WTC11 (cell line): ENCODE measurements at regions not wholly inside any gene's neighbourhood (a gene's known extent, or its start where the extent isn't known, plus 50 kb on each side); places are given as distances from the start of the nearest gene placed in this dataset.

ENCODE experiments used
- ATAC-seq: fragments of 200-7000 bp; cut with Tn5 transposase; 2 replicates; pipeline ENCODE4 v1.10.0; 2021; ENCODE audit warnings: mild to moderate bottlenecking, moderate library complexity
- CTCF ChIA-PET: fragments of 300-600 bp; sonication (Branson Sonifier 250); formaldehyde crosslinking; loops from one replicate; lab custom pipeline; 2021; ENCODE audit warnings: antibody characterized with exemption; lab: Charles Lee
- POLR2A ChIA-PET: fragments of 350-600 bp; sonication (Branson Sonifier 250); formaldehyde crosslinking; loops from one replicate; lab custom pipeline; 2021; ENCODE audit warnings: antibody characterized with exemption; lab: Charles Lee
- DNase-seq: peaks from one replicate; pipeline ENCODE4 v3.0.0; 2021; ENCODE audit warnings: low spot score
- H3K27ac Mint-ChIP-seq: 2 replicates; pipeline ENCODE4 v1.8.0; 2021; ENCODE audit warnings: mixed read lengths
- H3K27me3 Mint-ChIP-seq: 2 replicates; pipeline ENCODE4 v1.8.0; 2021; ENCODE audit warnings: low read depth, mild to moderate bottlenecking, moderate library complexity, mixed read lengths
- H3K36me3 Mint-ChIP-seq: 2 replicates; pipeline ENCODE4 v1.8.0; 2021; ENCODE audit warnings: mixed read lengths
- H3K4me1 Mint-ChIP-seq: 2 replicates; pipeline ENCODE4 v1.8.0; 2022; ENCODE audit warnings: mixed read lengths
- H3K4me3 Mint-ChIP-seq: 2 replicates; pipeline ENCODE4 v1.8.0; 2021; ENCODE audit warnings: mild to moderate bottlenecking, moderate library complexity, mixed read lengths
- H3K9me3 Mint-ChIP-seq: 2 replicates; pipeline ENCODE4 v1.8.0; 2021; ENCODE audit warnings: mixed read lengths
- ATF1 ChIP-seq: sonication (generic); formaldehyde crosslinking; IDR thresholded peaks from 2 replicates; pipeline ENCODE4 v1.8.1; 2023; ENCODE audit warnings: mild to moderate bottlenecking, moderate library complexity, missing genetic modification reagents
- GRHL2 ChIP-seq: fragments of 250-450 bp; sonication (Bioruptor Pico); IDR thresholded peaks from 2 replicates; pipeline ENCODE4 v1.8.0; 2022; ENCODE audit warnings: mild to moderate bottlenecking, moderate library complexity; ENCODE audit not compliant: insufficient replicate concordance, severe bottlenecking
- NR1H2 ChIP-seq: sonication (generic); formaldehyde crosslinking; IDR thresholded peaks from 2 replicates; pipeline ENCODE4 v1.9.0; 2021; ENCODE audit warnings: mild to moderate bottlenecking, moderate library complexity, missing genetic modification reagents
- SMAD3 ChIP-seq: sonication (generic); formaldehyde crosslinking; IDR thresholded peaks from 2 replicates; pipeline ENCODE4 v1.8.0; 2022; ENCODE audit warnings: missing genetic modification reagents, mild to moderate bottlenecking, borderline replicate concordance
- SP1 ChIP-seq: sonication (generic); formaldehyde crosslinking; conservative IDR thresholded peaks from 2 replicates; pipeline ENCODE4 v1.8.1; 2022; ENCODE audit warnings: missing genetic modification reagents
- TCF7 ChIP-seq: sonication (generic); formaldehyde crosslinking; IDR thresholded peaks from 2 replicates; pipeline ENCODE4 v1.8.0; 2022; ENCODE audit warnings: mild to moderate bottlenecking, low read depth, missing genetic modification reagents, moderate library complexity
- ZNF219 ChIP-seq: sonication (generic); formaldehyde crosslinking; IDR thresholded peaks from 2 replicates; pipeline ENCODE4 v1.8.0; 2023; ENCODE audit warnings: missing genetic modification reagents, mild to moderate bottlenecking, borderline replicate concordance
- ZNF317 ChIP-seq: sonication (generic); formaldehyde crosslinking; IDR thresholded peaks from 2 replicates; pipeline ENCODE4 v1.8.1; 2023; ENCODE audit warnings: low read depth, mild to moderate bottlenecking, moderate library complexity, missing genetic modification reagents, borderline replicate concordance
- TF ChIP-seq, protein P1 (sequence below): sonication (generic); formaldehyde crosslinking; IDR thresholded peaks from 2 replicates; pipeline ENCODE4 v1.8.0; 2023; ENCODE audit warnings: missing genetic modification reagents
- TF ChIP-seq, protein P2 (sequence below): fragments of 250-450 bp; sonication (Bioruptor Pico); IDR thresholded peaks from 2 replicates; pipeline ENCODE4 v1.9.0; 2021; ENCODE audit warnings: mild to moderate bottlenecking, borderline replicate concordance
- TF ChIP-seq, protein P3 (sequence below): sonication (generic); formaldehyde crosslinking; conservative IDR thresholded peaks from 2 replicates; pipeline ENCODE4 v1.8.1; 2023; ENCODE audit warnings: mild to moderate bottlenecking, low read depth, missing genetic modification reagents, moderate library complexity
- TF ChIP-seq, protein P4 (sequence below): sonication (generic); formaldehyde crosslinking; conservative IDR thresholded peaks from 2 replicates; pipeline ENCODE4 v1.8.1; 2022; ENCODE audit warnings: mild to moderate bottlenecking, missing genetic modification reagents
- TF ChIP-seq, protein P5 (sequence below): fragments of 250-450 bp; sonication (Bioruptor Pico); IDR thresholded peaks from 2 replicates; pipeline ENCODE4 v1.9.0; 2021; ENCODE audit warnings: moderate library complexity, mild to moderate bottlenecking, inconsistent platforms, borderline replicate concordance
- TF ChIP-seq, protein P6 (sequence below): fragments of 250-450 bp; sonication (Bioruptor Pico); conservative IDR thresholded peaks from 2 replicates; pipeline ENCODE4 v1.9.0; 2021; ENCODE audit warnings: mild to moderate bottlenecking
- TF ChIP-seq, protein P7 (sequence below): sonication (generic); formaldehyde crosslinking; IDR thresholded peaks from 2 replicates; pipeline ENCODE4 v1.8.1; 2022; ENCODE audit warnings: missing genetic modification reagents, borderline replicate concordance
- TF ChIP-seq, protein P8 (sequence below): sonication (generic); formaldehyde crosslinking; IDR thresholded peaks from 2 replicates; pipeline ENCODE4 v1.8.1; 2023; ENCODE audit warnings: mild to moderate bottlenecking, moderate library complexity, missing genetic modification reagents

DNA sequence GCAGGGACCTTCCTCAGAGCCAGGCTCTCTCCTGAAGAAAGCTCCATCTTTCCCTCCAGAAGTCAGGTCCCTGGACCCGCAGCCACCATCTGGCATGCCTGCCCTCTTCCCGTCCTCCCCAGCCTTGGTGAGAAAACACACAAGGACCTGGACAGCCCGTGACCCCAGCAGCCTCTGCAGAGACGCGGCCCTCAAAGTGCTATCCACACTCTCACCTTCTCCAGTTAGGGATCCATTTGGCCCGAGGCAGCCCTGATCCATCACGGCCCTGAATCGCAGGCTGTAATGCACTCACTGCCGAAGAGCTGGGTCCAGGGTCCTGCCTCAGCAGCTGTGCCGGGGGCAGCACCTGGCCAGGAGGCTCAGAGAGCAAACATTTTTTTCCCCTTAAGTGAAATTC lies 185.1 kb downstream of the OLFM1 start:
- POLR2A ChIA-PET = no interaction called here
- CTCF ChIA-PET = interaction anchor here (1.4 to 1.8 kb wide), 2 partner anchors 8 to 54 kb away, joined by 3 to 7 read pairs; no protein-coding TSS in a partner anchor
- TF ChIP-seq, protein P1, sequence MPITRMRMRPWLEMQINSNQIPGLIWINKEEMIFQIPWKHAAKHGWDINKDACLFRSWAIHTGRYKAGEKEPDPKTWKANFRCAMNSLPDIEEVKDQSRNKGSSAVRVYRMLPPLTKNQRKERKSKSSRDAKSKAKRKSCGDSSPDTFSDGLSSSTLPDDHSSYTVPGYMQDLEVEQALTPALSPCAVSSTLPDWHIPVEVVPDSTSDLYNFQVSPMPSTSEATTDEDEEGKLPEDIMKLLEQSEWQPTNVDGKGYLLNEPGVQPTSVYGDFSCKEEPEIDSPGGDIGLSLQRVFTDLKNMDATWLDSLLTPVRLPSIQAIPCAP (CRISPR knock-in tag) = no peak
- TF ChIP-seq NR1H2 (CRISPR knock-in tag) (no peak), TCF7 (CRISPR knock-in tag) (no peak), ZNF219 (CRISPR knock-in tag) (no peak), ZNF317 (CRISPR knock-in tag) (no peak), ATF1 (no peak), SP1 (CRISPR knock-in tag) (no peak), GRHL2 (CRISPR knock-in tag) (no peak), SMAD3 (CRISPR knock-in tag) (no peak)
- TF ChIP-seq, protein P2, sequence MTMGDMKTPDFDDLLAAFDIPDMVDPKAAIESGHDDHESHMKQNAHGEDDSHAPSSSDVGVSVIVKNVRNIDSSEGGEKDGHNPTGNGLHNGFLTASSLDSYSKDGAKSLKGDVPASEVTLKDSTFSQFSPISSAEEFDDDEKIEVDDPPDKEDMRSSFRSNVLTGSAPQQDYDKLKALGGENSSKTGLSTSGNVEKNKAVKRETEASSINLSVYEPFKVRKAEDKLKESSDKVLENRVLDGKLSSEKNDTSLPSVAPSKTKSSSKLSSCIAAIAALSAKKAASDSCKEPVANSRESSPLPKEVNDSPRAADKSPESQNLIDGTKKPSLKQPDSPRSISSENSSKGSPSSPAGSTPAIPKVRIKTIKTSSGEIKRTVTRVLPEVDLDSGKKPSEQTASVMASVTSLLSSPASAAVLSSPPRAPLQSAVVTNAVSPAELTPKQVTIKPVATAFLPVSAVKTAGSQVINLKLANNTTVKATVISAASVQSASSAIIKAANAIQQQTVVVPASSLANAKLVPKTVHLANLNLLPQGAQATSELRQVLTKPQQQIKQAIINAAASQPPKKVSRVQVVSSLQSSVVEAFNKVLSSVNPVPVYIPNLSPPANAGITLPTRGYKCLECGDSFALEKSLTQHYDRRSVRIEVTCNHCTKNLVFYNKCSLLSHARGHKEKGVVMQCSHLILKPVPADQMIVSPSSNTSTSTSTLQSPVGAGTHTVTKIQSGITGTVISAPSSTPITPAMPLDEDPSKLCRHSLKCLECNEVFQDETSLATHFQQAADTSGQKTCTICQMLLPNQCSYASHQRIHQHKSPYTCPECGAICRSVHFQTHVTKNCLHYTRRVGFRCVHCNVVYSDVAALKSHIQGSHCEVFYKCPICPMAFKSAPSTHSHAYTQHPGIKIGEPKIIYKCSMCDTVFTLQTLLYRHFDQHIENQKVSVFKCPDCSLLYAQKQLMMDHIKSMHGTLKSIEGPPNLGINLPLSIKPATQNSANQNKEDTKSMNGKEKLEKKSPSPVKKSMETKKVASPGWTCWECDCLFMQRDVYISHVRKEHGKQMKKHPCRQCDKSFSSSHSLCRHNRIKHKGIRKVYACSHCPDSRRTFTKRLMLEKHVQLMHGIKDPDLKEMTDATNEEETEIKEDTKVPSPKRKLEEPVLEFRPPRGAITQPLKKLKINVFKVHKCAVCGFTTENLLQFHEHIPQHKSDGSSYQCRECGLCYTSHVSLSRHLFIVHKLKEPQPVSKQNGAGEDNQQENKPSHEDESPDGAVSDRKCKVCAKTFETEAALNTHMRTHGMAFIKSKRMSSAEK (CRISPR knock-in tag) = no peak
- TF ChIP-seq, protein P3, sequence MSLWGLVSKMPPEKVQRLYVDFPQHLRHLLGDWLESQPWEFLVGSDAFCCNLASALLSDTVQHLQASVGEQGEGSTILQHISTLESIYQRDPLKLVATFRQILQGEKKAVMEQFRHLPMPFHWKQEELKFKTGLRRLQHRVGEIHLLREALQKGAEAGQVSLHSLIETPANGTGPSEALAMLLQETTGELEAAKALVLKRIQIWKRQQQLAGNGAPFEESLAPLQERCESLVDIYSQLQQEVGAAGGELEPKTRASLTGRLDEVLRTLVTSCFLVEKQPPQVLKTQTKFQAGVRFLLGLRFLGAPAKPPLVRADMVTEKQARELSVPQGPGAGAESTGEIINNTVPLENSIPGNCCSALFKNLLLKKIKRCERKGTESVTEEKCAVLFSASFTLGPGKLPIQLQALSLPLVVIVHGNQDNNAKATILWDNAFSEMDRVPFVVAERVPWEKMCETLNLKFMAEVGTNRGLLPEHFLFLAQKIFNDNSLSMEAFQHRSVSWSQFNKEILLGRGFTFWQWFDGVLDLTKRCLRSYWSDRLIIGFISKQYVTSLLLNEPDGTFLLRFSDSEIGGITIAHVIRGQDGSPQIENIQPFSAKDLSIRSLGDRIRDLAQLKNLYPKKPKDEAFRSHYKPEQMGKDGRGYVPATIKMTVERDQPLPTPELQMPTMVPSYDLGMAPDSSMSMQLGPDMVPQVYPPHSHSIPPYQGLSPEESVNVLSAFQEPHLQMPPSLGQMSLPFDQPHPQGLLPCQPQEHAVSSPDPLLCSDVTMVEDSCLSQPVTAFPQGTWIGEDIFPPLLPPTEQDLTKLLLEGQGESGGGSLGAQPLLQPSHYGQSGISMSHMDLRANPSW (CRISPR knock-in tag) = no peak
- TF ChIP-seq, protein P4, sequence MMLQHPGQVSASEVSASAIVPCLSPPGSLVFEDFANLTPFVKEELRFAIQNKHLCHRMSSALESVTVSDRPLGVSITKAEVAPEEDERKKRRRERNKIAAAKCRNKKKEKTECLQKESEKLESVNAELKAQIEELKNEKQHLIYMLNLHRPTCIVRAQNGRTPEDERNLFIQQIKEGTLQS (CRISPR knock-in tag) = no peak
- TF ChIP-seq, protein P5, sequence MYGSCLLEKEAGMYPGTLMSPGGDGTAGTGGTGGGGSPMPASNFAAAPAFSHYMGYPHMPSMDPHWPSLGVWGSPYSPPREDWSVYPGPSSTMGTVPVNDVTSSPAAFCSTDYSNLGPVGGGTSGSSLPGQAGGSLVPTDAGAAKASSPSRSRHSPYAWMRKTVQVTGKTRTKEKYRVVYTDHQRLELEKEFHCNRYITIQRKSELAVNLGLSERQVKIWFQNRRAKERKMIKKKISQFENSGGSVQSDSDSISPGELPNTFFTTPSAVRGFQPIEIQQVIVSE (CRISPR knock-in tag) = no peak
- TF ChIP-seq, protein P6, sequence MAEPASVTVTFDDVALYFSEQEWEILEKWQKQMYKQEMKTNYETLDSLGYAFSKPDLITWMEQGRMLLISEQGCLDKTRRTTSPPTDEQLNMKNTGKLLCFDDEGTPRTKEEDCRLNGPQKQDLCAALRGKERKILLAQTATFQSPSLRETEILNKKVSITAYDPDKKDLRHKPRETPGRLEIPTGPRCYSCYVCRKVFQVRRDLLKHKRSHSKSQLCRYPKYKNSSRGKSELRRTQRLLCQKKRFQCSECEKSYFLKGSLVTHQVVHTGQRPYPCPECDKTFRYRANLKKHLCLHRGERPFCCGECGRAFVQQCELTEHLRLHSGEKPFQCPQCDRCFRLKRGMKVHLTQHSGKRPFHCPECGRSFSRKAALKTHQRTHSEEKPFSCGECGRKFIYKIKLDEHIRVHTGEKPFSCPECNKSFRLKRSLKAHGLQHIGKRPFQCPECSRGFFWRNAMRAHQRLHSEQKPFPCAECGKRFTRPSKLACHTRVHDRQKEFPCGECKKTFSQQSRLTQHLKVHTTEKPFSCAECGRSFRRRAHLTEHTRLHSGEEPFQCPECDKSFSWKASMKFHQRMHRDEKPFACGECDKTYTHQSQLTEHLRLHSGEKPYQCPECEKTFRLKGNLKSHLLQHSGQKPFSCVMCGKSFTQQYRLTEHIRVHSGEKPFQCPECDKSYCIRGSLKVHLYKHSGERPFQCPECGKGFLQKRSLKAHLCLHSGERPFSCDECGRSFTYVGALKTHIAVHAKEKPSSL (CRISPR knock-in tag) = no peak
- TF ChIP-seq, protein P7, sequence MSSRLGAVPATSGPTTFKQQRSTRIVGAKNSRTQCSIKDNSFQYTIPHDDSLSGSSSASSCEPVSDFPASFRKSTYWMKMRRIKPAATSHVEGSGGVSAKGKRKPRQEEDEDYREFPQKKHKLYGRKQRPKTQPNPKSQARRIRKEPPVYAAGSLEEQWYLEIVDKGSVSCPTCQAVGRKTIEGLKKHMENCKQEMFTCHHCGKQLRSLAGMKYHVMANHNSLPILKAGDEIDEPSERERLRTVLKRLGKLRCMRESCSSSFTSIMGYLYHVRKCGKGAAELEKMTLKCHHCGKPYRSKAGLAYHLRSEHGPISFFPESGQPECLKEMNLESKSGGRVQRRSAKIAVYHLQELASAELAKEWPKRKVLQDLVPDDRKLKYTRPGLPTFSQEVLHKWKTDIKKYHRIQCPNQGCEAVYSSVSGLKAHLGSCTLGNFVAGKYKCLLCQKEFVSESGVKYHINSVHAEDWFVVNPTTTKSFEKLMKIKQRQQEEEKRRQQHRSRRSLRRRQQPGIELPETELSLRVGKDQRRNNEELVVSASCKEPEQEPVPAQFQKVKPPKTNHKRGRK (CRISPR knock-in tag) = no peak
- TF ChIP-seq, protein P8, sequence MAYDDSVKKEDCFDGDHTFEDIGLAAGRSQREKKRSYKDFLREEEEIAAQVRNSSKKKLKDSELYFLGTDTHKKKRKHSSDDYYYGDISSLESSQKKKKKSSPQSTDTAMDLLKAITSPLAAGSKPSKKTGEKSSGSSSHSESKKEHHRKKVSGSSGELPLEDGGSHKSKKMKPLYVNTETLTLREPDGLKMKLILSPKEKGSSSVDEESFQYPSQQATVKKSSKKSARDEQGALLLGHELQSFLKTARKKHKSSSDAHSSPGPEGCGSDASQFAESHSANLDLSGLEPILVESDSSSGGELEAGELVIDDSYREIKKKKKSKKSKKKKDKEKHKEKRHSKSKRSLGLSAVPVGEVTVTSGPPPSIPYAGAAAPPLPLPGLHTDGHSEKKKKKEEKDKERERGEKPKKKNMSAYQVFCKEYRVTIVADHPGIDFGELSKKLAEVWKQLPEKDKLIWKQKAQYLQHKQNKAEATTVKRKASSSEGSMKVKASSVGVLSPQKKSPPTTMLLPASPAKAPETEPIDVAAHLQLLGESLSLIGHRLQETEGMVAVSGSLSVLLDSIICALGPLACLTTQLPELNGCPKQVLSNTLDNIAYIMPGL (CRISPR knock-in tag) = no peak
- DNase-seq (no peak), ATAC-seq (no peak)
- H3K4me1 Mint-ChIP-seq = no peaks in the 10 kb centered on the region
- H3K36me3 Mint-ChIP-seq = no peaks in the 10 kb centered on the region
- no peak overlapping the region for H3K27ac Mint-ChIP-seq
- H3K27me3 Mint-ChIP-seq = no peaks in the 10 kb centered on the region; the same call in none of the 2 replicates
- H3K9me3 Mint-ChIP-seq = peaks cover 4% of the 10 kb centered on the region; the same call in 1 of the 2 replicates
- H3K4me3 Mint-ChIP-seq = no peak overlapping the region
